ENCODE measurements at regions not wholly inside any gene's neighbourhood (a gene's known extent, or its start where the extent isn't known, plus 50 kb on each side); places are given as distances from the start of the nearest gene placed in this dataset.

DNA sequence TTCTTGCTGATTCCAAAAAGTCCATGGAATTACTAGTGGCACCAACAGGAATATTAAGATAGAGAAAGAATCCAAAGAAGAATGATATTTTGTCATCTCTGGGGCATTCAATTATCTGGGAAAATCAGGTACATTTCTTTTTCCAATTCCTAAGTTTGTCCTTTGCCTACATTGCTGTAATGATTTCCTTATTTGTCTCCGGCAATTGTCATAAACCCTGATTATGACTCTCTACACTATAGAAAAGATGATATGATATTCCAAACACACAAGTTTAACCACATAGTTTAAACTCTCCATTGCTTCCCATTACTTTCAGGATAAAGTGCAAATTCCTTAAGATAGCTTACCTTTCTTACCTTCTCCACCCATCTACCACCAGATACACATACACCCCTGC is 647.0 kb downstream of the PLPP3 start:
- no peak for DNase-seq (ENCODE audit: low read depth in 2 of 2)

DNA sequence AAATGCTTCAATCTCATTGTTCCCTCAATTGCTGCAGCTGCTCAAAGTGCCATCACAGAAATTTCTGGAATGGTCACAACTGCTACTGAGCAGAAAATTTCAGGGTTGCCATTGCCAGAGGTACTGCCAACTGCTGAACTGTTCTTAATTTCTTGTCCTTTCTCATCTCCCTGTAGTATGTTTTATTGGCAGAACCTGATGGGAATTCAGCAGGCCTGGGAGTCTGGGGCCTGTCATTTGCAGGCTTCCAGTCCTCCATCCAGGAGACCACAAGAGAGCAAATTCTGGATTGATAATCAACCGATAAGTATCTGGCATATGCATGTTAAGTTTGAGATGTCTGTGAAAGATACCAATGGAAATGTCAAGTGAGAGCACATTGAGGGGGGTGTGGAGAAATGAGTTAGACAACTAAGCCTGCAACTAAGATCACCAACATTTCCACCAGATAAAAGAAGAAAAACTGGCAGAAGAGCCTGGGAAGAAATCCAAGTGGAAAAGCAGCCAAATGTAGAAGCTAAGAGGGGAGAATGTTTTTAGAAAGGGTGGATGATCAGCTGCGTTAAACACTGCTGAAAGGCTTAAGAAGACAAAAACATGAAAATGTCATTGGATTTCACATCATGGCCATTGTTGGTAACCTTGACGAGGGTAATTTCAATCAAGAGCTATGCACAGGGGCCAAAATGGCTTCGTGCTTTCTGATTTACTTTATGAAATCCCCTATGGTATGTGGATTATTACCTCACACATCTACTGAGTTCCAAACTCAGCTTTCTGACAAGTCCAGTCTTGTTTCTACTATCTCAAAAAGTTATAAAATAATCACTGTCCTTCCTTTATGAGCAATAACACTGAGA is 648.1 kb downstream of the PLPP3 start:
- DNase-seq (ENCODE audit: low read depth in 2 of 2), result no peak

DNA sequence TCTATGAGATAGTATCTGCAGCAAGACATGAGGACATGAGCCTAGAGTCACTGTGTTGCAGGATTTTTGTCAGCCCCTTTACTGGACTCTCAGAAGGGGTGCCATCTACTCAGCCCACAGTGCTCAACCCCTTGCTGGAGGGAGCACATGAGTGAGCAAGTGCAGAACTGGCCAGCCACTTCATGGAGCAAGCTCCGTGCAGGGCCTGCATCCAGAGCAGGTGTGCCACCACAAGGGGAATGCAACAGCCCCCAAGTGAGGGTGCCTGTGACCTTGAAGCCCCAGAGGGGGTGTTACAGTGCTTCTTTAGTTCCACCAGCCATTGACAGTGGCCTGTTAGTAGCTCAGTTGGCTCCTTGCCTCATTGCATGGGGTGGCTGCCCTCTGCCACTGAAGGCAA is 649.7 kb downstream of the PLPP3 start:
- no peak for DNase-seq (ENCODE audit: low read depth in 2 of 2)

DNA sequence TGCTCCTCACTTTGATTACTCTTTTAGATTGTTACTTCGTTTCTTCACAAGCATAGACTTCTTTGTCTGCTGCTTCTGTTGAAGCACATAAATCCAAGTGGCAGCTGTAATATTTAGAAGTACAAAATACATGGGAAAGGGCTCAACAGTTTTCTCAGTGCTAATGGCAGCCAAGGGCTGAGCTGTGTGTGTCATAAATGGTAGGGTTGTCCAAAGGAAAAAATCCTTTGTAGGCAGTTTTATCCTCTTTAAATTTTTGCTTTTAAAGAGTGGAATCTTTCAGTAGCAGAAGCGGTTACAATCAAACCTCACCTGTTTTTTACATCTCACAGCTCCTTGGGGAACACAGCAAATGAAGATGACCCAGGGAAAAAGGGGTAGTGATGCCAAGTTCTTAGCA is 650.8 kb downstream of the PLPP3 start:
- no peak for DNase-seq (ENCODE audit: low read depth in 2 of 2)

DNA sequence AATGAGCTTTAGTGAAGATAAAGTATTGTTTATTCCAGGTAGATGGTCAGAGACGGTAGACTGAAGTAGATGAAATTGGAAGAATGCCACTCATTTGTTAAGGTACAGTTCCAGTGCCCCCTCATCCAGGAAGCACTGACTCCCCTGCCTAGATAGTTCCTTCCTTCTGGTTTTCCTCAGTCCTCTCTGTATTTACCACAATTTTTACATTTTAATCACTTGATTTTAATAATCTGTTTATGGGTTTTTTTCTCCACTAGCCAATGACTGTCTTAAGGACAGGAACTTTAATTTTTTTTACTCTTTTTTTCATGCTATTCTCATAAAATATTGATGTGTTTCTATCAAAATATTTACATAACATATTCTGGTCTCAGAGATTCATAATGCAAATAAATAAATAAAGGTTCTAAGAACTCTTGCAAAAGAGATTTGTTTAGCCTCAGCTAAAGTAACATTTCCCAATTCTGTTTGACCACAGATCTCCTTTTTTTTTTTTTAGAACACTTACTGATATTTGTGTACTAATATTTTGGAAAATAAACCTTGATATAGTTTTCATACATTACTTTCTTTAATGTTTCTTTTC is 651.6 kb downstream of the PLPP3 start:
- no peak for DNase-seq (ENCODE audit: low read depth in 2 of 2)

DNA sequence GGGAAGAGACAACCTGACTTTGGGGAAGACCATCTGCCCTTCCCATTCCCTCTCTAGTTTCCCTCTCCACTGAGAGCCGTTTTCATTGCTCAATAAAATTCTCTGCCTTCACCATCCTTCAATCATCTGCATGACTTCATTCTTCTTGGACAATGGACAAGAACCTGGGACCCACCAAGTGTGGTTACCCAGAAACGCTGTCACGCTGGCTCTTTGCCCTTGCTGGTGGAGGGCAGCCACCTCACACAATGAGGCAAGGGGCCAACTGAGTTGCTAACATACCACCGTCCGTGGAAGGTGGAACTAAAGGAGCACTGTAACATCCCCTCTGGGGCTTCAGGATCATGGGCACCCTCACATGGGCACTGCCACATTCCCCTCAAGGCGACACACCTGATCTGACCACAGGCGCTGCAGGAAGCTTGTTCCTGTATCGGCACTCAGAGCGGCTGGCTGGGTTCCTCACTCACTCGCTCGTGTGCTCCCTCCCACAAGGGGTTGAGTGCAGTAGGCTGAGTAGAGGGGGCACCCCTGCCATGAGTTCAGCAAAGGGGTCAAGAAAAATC is 652.4 kb downstream of the PLPP3 start:
- no peak for DNase-seq (ENCODE audit: low read depth in 2 of 2)

DNA sequence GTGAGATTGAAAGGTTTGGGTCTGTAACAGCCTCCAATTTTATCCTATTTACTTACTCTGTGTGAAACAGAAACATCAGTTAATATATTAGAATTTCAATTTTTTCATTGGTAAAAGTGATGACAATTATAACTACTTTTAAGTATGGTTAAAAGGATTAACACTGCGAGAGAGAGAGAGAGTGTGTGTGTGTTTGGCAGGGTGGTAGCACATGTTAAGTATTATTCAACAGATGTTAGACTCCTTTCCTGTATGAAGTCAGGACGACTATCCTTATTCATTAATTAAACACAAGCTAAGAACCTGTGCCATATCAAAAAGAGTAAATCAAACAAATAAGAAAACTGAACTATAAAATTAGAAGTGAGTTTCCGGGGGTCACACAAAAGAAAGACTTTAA is 662.5 kb downstream of the PLPP3 start:
- no peak for DNase-seq (ENCODE audit: low read depth in 2 of 2)

DNA sequence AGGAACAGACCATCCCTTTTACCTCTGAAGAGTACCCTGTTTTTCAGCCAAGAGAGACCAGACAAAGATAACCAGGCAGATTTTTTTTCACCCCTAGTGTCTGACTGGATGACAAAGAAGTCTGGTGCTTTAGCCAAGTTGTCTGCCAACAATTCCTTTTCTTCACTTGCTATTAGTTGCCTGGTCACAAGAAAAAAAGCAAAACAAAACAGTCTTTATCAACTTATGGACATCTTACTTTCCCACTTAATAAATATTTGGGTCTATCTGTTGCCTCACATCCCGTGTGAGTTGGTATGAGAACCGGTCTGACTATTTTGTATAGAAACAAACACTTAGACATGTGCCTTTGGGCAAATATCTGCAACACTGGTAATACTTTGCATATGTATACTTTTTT is 662.9 kb downstream of the PLPP3 start:
- no peak for DNase-seq (ENCODE audit: low read depth in 2 of 2)

DNA sequence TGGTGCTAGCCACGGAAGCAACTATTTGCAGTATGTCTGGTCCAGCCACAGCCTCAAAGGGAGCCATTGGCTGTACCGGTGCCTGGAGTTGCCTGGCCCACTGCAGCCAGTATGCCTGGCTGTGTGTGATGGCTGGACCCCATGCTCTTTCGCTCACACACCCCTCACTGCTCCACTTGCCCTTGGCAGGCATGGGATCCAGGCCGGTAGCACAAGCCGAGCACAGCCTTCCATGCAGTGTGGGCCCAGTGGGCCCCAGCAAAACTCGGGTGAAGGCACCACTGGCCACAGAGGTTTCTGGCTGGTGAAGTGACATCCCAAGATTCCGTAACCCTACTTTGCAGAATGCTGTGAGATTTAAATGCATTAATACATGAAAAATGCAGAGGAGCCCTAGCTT is 665.8 kb downstream of the PLPP3 start:
- no peak for DNase-seq (ENCODE audit: low read depth in 2 of 2)

DNA sequence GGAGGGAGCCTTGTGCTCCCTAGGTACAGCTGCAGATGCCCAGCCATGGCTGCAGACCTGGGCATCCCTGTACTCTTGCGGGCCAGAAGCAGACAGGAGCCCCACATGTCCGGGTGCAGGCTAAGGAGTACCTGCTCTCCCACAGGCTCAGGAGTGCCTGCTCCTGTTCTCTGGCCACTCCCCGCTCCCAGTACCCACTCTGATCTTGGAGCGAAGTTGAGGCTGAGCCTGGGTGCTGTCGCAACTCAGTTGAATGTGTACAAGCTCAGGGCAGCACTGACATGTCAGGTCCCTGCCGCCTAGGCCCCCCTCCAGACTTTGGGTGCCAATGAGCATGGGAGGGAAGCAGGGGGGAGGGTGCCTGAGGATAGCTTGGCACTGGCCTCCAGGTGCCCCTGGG is 666.9 kb downstream of the PLPP3 start:
- no peak for DNase-seq (ENCODE audit: low read depth in 2 of 2)

DNA sequence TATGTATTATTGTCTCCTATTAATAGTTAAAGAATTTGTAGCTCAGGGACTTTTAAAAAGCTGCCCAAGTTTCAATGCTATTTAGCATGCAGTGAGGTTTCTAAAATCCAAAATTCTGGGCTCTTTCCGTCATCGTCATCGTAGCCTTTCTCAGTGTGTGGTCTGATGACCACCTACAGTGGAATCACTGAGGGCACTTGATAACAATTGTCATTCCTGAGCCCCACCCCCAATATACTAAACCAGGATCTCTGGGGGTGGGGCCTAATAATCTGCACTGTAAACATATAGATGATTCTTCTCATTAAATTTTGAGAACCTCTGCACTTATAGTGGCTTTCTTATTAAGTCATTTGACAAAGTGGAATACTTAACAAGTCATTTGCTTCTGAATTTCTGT is 674.8 kb downstream of the PLPP3 start:
- DNase-seq (ENCODE audit: low read depth in 2 of 2), result no peak

DNA sequence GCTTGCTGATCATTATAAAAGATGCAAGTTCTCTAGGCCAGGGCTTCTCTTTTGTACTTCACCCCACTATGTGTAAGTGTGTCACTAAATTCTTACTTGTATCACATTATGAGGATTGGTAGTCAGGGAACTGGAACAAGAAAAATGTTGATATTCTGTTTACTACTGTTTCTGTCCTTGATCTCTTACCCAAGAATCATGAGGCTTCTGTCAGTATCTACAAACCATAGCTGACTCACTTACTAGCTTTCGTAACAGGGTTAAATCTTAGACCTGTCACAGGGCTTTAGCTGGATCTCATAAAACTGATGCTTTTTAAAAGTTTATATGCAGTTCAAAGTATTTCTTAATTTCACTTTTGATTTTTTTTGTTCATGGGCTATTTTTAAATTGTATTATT is 681.2 kb downstream of the PLPP3 start:
- no peak for DNase-seq (ENCODE audit: low read depth in 2 of 2)

DNA sequence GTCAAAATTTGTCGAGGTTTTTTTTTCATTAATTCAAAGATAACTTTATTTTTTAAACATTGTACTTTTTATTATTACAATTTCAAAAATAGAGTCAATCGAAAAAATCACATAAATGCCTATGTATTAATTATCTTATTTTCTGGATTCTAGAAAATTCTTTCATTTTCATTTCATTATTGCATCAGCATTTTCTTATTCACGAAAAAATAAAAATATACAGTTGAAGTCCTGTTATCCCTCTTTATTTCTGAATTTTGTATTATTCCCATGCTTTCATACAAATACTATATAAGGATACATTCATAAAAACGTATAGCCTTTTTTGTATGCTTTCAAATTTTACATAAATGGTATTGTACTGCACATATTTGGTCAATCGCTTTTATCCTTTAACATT is 681.0 kb upstream of the USP24 start:
- no peak for DNase-seq (ENCODE audit: low read depth in 2 of 2)

DNA sequence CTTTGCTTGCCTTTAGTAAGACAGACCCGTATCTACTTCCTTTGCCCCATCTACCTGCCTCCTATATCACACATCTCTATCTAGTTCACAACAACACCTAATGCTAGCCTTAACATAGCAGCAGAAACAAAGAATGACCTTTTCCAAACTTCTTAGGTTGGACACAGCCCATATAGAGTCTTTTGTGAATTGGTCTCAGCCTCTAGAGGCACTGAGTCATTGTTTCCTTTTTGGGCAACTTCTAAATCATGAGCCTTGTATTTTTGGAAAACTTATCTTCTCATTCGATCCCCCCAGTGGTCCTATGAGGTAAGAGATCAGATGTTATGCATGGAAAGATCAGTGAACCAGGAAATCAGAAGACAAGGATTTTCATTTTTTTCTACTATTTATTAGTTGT is 679.4 kb upstream of the USP24 start:
- DNase-seq (ENCODE audit: low read depth in 2 of 2), result no peak

DNA sequence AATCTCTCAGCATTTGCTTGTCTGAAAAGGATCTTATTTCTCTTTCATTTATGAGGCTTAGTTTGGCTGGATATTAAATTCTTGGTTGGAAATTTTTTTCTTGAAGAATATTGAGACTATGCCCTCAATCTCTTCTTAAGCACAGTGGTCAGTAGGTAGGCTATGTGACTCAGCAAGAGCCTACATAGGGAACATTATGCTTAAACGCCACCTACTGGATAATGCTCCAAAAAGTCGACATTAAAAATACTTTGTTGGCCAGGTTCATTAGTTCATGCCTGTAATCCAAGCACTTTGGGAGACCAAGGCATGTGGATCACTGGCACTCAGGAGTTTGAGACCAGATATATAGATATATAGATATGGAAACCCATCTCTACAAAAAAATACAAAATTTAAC is 678.0 kb upstream of the USP24 start:
- DNase-seq (ENCODE audit: low read depth in 2 of 2), result no peak

DNA sequence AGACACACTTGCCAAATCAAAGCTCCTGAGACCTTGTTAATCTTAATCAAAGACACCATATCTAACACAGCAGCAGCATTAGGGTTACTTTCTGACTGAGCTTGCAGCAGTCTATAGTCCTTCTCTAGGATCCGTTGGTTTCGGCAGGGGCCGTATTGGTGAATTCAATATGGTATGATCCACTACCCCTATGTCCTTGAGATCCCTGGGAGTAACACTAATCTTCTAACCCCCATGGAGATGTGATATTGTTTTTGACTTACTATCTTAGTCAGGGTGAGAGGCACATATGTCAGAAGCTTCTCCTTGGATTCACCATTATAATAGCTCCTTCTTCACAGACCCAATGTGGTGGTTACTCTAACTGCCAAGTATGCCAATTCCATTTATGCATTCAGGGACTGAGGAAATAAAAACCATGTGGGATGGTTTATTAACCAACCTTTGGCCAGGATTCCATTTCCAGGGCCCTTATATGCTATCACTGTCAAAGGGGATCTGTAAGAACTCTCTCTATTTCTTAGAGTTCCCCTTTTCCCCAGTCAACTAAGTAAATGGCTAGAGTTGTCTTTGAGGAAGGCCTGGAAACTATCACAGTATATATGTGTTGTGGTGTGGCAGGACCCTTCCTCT is 673.6 kb upstream of the USP24 start:
- DNase-seq (ENCODE audit: low read depth in 2 of 2), result no peak

DNA sequence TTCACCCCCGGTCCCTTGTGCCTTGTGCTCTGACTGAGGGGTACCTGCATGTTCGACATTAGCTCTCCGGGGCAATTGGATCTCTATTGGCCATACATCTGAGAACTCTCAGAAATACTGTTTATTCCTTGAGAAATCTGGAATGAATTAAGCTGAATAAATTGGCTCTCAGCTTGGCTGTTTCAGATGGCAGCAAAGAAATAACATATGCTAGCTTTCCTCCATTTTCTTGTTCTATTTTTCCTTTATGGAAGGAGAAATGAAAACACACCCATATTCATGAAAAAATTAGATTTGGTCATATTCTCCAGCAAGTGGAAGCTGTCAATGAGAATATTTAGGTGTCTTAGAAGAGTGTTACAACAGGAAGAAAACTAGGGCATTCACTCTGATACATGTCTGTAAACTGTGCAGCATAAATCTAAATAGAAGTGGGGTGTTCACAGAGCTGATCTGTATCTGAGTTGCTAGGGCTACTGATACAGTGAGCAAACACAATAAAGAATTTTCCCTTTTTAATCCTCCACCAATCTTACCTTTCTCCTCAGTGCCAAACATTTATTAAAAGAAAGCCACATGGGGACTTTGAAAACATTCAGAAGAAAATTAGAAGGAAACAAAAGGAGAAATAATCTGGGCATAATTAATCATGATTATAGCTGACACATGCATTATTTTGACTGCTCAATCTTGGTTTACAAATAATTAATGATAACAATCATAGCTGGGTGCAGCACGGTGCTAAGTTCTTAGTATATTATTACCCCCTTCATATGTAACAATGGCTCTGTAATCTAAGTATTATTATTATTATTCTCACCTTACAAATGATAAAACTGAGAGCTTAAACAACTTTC is 671.9 kb upstream of the USP24 start:
- no peak for DNase-seq (ENCODE audit: low read depth in 2 of 2)

DNA sequence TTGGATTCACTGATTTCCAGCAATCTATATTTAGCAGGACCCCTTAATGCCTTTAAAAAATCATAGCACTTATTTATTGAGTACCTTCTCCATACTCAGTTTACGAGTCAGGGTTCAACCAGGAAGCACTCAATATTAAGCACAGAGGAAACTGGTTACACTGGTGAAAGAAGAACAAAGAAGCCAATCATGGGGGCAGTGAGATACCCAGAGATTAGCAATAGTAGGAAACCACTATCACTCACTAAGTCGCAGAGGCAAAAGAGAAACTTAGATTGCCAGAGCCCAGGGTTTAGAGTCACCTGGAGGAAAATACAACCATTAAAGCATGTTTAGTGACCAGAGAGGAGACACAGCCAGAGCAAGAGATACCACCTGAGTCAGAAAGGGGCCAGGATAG is 670.5 kb upstream of the USP24 start:
- DNase-seq (ENCODE audit: low read depth in 2 of 2), result no peak

DNA sequence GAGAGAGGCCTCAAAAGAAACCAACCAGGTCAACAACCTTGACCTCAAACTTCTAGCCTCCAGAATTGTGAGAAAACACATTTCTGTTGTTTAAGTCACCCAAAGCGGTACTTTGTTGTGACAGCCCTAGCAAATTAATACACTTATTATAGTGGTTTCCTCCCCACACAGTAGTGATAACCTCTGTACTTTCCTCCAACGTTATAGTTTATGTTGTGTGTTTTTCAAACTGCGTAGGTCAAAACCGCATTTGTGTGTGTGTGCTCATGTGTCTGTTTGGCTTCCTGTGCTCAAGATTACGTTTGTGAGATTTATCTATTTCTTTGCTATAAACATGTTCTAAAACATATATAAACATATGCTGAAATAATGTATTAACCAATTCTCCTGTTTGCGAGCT is 667.8 kb upstream of the USP24 start:
- DNase-seq (ENCODE audit: low read depth in 2 of 2), result no peak

DNA sequence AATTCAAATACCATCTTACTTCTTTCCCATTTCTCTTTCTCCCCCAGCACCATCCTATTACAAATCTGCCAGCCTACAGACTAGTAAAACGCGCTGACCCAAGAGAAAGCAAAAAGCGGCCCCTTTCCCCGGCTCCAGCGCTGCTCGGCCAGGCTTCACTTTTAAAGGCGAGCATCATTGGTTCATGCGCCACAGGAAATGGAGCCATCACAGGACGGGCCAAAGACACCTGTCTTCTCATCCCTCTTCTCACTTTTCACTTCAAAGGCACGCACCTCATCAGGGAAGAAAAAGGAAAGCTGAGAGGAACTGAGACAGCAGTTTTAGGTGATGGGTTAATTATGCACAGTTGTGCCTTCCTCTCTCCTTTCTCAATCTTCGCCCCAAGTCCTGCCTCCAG is 664.2 kb upstream of the USP24 start:
- no peak for DNase-seq (ENCODE audit: low read depth in 2 of 2)

DNA sequence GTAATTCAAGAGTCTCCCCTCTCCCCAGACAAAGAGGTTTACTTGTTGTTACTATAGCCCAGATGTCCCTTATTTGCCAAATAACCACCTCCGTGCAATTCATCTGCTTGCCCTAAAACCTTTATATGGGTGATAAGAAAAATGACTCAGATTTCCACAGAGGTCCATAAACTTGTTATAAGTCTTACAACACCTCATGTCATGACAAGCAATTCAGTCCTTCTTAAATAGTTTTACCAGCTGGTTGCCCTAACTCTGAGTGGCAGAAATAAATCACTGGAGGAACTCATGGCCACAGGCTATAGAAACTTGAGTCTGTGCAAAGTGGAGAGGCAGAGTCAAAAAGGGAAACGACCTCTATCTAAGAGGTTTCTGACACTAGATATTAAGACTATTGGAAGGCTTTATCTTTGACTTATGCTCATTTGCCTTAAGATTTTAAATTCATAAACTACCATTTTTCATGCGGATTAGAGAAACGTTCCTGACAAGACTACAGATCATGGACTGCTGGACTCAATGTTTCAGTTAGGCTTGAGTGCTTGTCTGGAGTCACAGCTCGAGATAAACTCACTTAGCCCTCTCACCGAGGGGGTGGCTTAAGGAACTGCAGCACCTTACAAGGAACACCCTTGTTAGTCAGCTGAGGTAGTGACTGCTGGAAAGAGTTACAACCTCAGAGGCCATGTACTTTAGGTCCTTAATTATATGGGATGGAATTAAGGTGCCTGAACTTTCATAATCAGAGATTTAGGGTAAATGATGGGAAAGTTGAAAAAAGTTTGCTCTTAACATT is 662.5 kb upstream of the USP24 start:
- no peak for DNase-seq (ENCODE audit: low read depth in 2 of 2)
